Sigmoid colon (tissue), 4 donors: ENCODE measurements at regions not wholly inside any gene's neighbourhood (a gene's known extent, or its start where the extent isn't known, plus 50 kb on each side); places are given as distances from the start of the nearest gene placed in this dataset.

Source experiments
- EP300 ChIP-seq, 4 donors: sonication (generic); formaldehyde crosslinking; IDR thresholded peaks; one replicate each; pipeline ENCODE4 v1.6.1; 2017; ENCODE audit warnings: antibody characterized with exemption in 4 of 4
- TF ChIP-seq, protein P1 (sequence below), 4 experiments: fragments of 450-650 bp in 3 of 4; fragments of 200-600 bp in 1 of 4; IDR thresholded peaks; one replicate each; pipeline ENCODE4 v1.5.1; 2016 to 2019; ENCODE audit warnings: antibody characterized with exemption in 4 of 4, mild to moderate bottlenecking in 3 of 4, moderate library complexity in 2 of 4

DNA sequence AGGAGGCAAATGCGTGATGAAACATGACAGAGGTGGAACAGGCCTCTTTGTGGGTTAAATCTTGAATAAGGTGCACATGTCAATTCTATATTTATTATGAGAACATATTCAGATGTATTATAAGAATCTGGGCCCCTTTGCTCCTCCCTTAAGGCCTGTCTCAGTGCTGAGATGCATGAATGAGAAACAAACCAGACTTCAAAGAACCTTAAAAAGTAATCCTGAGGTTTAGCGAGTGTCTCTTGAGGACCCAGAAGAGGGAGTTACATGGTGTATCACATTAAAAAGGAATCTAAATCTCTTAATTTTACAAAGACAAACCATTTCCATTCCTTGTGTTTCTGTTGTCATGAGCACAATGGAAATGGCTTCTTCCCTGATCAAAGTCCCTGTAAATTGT lies 170.9 kb upstream of the TBC1D5 start:
- TF ChIP-seq, protein P1, sequence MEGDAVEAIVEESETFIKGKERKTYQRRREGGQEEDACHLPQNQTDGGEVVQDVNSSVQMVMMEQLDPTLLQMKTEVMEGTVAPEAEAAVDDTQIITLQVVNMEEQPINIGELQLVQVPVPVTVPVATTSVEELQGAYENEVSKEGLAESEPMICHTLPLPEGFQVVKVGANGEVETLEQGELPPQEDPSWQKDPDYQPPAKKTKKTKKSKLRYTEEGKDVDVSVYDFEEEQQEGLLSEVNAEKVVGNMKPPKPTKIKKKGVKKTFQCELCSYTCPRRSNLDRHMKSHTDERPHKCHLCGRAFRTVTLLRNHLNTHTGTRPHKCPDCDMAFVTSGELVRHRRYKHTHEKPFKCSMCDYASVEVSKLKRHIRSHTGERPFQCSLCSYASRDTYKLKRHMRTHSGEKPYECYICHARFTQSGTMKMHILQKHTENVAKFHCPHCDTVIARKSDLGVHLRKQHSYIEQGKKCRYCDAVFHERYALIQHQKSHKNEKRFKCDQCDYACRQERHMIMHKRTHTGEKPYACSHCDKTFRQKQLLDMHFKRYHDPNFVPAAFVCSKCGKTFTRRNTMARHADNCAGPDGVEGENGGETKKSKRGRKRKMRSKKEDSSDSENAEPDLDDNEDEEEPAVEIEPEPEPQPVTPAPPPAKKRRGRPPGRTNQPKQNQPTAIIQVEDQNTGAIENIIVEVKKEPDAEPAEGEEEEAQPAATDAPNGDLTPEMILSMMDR (IDR thresholded peaks at IDR 0.05): no peak
- TF ChIP-seq EP300 (IDR thresholded peaks at IDR 0.05): no peak
